ENCODE measurements at regions not wholly inside any gene's neighbourhood (a gene's known extent, or its start where the extent isn't known, plus 50 kb on each side); places are given as distances from the start of the nearest gene placed in this dataset.

DNA sequence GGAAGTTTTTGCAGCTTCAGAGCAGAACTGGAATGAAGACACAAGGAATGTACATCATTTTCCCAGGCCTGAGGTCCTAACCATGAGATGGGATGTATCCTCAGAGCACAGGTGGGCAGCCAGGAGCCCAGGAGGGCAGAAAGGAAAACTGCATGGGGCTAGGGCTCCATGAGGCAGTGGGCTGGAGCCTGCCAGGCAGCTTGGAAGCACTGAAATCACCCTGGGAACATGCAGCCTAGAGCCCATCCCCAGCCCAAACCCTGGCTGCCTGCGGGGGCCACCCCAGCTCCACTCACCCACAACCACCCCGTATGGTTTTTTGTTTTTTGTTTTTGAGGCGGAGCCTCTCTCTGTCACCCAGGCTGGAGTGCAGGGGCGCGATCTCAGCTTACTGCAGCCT lies 86.2 kb upstream of the SIAH1 start:
- Histone ChIP-seq H3K9ac (ENCODE audit: control insufficient read depth, extremely low read depth, insufficient read depth, low read length) (no peak overlapping the region), H3K4me3 (ENCODE audit: control insufficient read depth in 2 of 3, extremely low read depth in 1 of 3, insufficient read depth in 2 of 3, low read depth in 1 of 3, low read length in 3 of 3) (no peak overlapping the region), H3K27ac (ENCODE audit: control insufficient read depth, insufficient read depth, low read length) (no peak overlapping the region), H3K4me1 (ENCODE audit: control insufficient read depth, extremely low read depth, insufficient read depth, low read length) (no peaks in the 10 kb centered on the region), H4K20me1 (ENCODE audit: control insufficient read depth, extremely low read depth, insufficient read depth, low read length) (no peaks in the 10 kb centered on the region), H2AFZ (ENCODE audit: control insufficient read depth, low read length) (no peak overlapping the region), H3K36me3 (ENCODE audit: control insufficient read depth in 2 of 2, extremely low read depth in 1 of 2, insufficient read depth in 2 of 2, low read length in 2 of 2) (no peaks in the 10 kb centered on the region), H3K27me3 (ENCODE audit: control insufficient read depth, extremely low read depth, insufficient read depth, low read length) (no peaks in the 10 kb centered on the region), H3K9me1 (ENCODE audit: control insufficient read depth, extremely low read depth, insufficient read depth, low read length) (no peaks in the 10 kb centered on the region), H3K4me2 (ENCODE audit: control insufficient read depth, extremely low read depth, insufficient read depth, low read depth, low read length) (no peak overlapping the region), H3K9me3 (ENCODE audit: control insufficient read depth, low read depth, low read length) (no peaks in the 10 kb centered on the region), H3K79me2 (ENCODE audit: control insufficient read depth, insufficient read depth, low read length) (no peaks in the 10 kb centered on the region)
- FAIRE-seq (no peak), DNase-seq (ENCODE audit: low read depth, low spot score) (no peak)
- dilution Hi-C loops (cut with MboI; ENCODE audit: extremely low pct_ligation_motif_present, low sequenced_read_pairs), result no loop called here
- TF ChIP-seq CTCF (optimal IDR thresholded peaks at IDR 0.05 in 1 of 3, IDR thresholded peaks at IDR 0.05 in 1 of 3, conservative IDR thresholded peaks at IDR 0.05 in 1 of 3; ENCODE audit: extremely low read depth in 1 of 3, insufficient read depth in 2 of 3, low read length in 3 of 3) (no peak), EZH2 (IDR thresholded peaks at IDR 0.05; ENCODE audit: low read length) (no peak)

- Histone ChIP-seq H3K4me1 (ENCODE audit: control insufficient read depth, extremely low read depth, insufficient read depth, low read length) (peaks cover 20% of the 10 kb centered on the region), H3K79me2 (ENCODE audit: control insufficient read depth, insufficient read depth, low read length) (no peaks in the 10 kb centered on the region), H3K9me3 (ENCODE audit: control insufficient read depth, low read depth, low read length) (no peaks in the 10 kb centered on the region), H3K27me3 (ENCODE audit: control insufficient read depth, extremely low read depth, insufficient read depth, low read length) (no peaks in the 10 kb centered on the region), H3K36me3 (ENCODE audit: control insufficient read depth in 2 of 2, extremely low read depth in 1 of 2, insufficient read depth in 2 of 2, low read length in 2 of 2) (no peaks in the 10 kb centered on the region), H3K9me1 (ENCODE audit: control insufficient read depth, extremely low read depth, insufficient read depth, low read length) (no peaks in the 10 kb centered on the region), H3K27ac (ENCODE audit: control insufficient read depth, insufficient read depth, low read length) (peak overlapping the region; percentile 11), H3K9ac (ENCODE audit: control insufficient read depth, extremely low read depth, insufficient read depth, low read length) (no peak overlapping the region), H2AFZ (ENCODE audit: control insufficient read depth, low read length) (no peak overlapping the region), H4K20me1 (ENCODE audit: control insufficient read depth, extremely low read depth, insufficient read depth, low read length) (no peaks in the 10 kb centered on the region), H3K4me2 (ENCODE audit: control insufficient read depth, extremely low read depth, insufficient read depth, low read depth, low read length) (no peak overlapping the region), H3K4me3 (ENCODE audit: control insufficient read depth in 2 of 3, extremely low read depth in 1 of 3, insufficient read depth in 2 of 3, low read depth in 1 of 3, low read length in 3 of 3) (no peak overlapping the region)
- peak; percentile 95 for FAIRE-seq
- peak; percentile 73 for DNase-seq (ENCODE audit: low read depth, low spot score)
- dilution Hi-C loops (cut with MboI; ENCODE audit: extremely low pct_ligation_motif_present, low sequenced_read_pairs), result no loop called here
- TF ChIP-seq EZH2 (IDR thresholded peaks at IDR 0.05; ENCODE audit: low read length), result no peak
- TF ChIP-seq CTCF (optimal IDR thresholded peaks at IDR 0.05 in 1 of 3, IDR thresholded peaks at IDR 0.05 in 1 of 3, conservative IDR thresholded peaks at IDR 0.05 in 1 of 3; ENCODE audit: extremely low read depth in 1 of 3, insufficient read depth in 2 of 3, low read length in 3 of 3), result no peak
These were observed 77.0 kb upstream of the SIAH1 start for GRCh38 chr16:48462106-48462740.

Measured in keratinocyte (primary cell).